Neural cell (in vitro differentiated cells): ENCODE measurements at regions not wholly inside any gene's neighbourhood (a gene's known extent, or its start where the extent isn't known, plus 50 kb on each side); places are given as distances from the start of the nearest gene placed in this dataset.

Experiments used
- H2AFZ ChIP-seq: fragments of 200-600, 300-800 bp; sonication (generic), shearing (Covaris generic); 2 replicates; pipeline ENCODE4 v1.6.0; 2014; ENCODE audit warnings: low read depth, mild to moderate bottlenecking, antibody characterized with exemption, low read length, moderate library complexity
- H3F3A ChIP-seq: fragments of 200-600 bp; shearing (Covaris generic); 2 replicates; pipeline ENCODE4 v1.6.1; 2016; ENCODE audit warnings: mild to moderate bottlenecking, moderate library complexity, mixed read lengths, antibody characterized with exemption, low read length; ENCODE audit not compliant: insufficient read depth, poor library complexity, severe bottlenecking
- H3K27ac ChIP-seq: fragments of 200-600, 300-800 bp; sonication (generic), shearing (Covaris generic); 2 replicates; pipeline ENCODE4 v1.5.1; 2014; ENCODE audit warnings: mild to moderate bottlenecking, low read length, moderate library complexity
- H3K27me3 ChIP-seq: fragments of 300-800, 200-600 bp; sonication (generic), shearing (Covaris generic); 2 replicates; pipeline ENCODE4 v1.6.0; 2014; ENCODE audit warnings: mild to moderate bottlenecking, low read depth, low read length, moderate library complexity; ENCODE audit not compliant: insufficient read depth
- H3K36me3 ChIP-seq: fragments of 300-800, 200-600 bp; sonication (generic), shearing (Covaris generic); 2 replicates; pipeline ENCODE4 v1.5.1; 2014; ENCODE audit warnings: mild to moderate bottlenecking, antibody characterized with exemption, low read length, moderate library complexity; ENCODE audit not compliant: insufficient read depth
- H3K4me2 ChIP-seq: fragments of 300-800, 200-600 bp; sonication (generic), shearing (Covaris generic); 2 replicates; pipeline ENCODE4 v1.6.0; 2014; ENCODE audit warnings: mild to moderate bottlenecking, low read length
- H3K4me3 ChIP-seq: fragments of 300-800, 200-600 bp; sonication (generic), shearing (Covaris generic); 2 replicates; pipeline ENCODE4 v1.5.1; 2014; ENCODE audit warnings: mild to moderate bottlenecking, low read length, moderate library complexity
- H3K79me2 ChIP-seq: fragments of 200-600 bp; shearing (Covaris generic); replicated peaks from 2 replicates; pipeline ENCODE4 v1.6.0; 2014; ENCODE audit warnings: mild to moderate bottlenecking, low read length, moderate library complexity; ENCODE audit not compliant: insufficient read depth
- H3K9ac ChIP-seq: fragments of 300-800, 200-600 bp; sonication (generic), shearing (Covaris generic); 2 replicates; pipeline ENCODE4 v1.6.1; 2016; ENCODE audit warnings: mild to moderate bottlenecking, low read length, mixed read lengths
- H3K9me2 ChIP-seq: fragments of 200-600 bp; shearing (Covaris generic); 2 replicates; pipeline ENCODE4 v1.6.1; 2016; ENCODE audit warnings: mild to moderate bottlenecking, low read length, mixed read lengths; ENCODE audit not compliant: insufficient read depth
- H3K9me3 ChIP-seq: fragments of 200-600, 300-800 bp; sonication (generic), shearing (Covaris generic); 2 replicates; pipeline ENCODE4 v1.6.1; 2016; ENCODE audit warnings: mild to moderate bottlenecking, mixed run types, low read length, moderate library complexity, mixed read lengths
- H4K20me1 ChIP-seq: fragments of 200-600 bp; shearing (Covaris generic); 2 replicates; pipeline ENCODE4 v1.6.1; 2016; ENCODE audit warnings: mild to moderate bottlenecking, mixed run types; ENCODE audit not compliant: insufficient read depth
- EP300 ChIP-seq: fragments of 450-650 bp; conservative IDR thresholded peaks from 2 replicates; pipeline ENCODE4 v1.6.1; 2014; ENCODE audit warnings: antibody characterized with exemption, mild to moderate bottlenecking, moderate library complexity; ENCODE audit not compliant: poor library complexity, severe bottlenecking
- EZH2 ChIP-seq: fragments of 200-600, 300-800 bp; shearing (Covaris generic), sonication (generic); IDR thresholded peaks from 2 replicates; pipeline ENCODE4 v1.6.1; 2014; ENCODE audit warnings: antibody characterized with exemption, low read length, borderline replicate concordance, mild to moderate bottlenecking; ENCODE audit not compliant: insufficient read depth, poor library complexity, severe bottlenecking
- MXI1 ChIP-seq: fragments of 450-650 bp; conservative IDR thresholded peaks from 2 replicates; pipeline ENCODE4 v1.6.1; 2014; ENCODE audit warnings: antibody characterized with exemption, mild to moderate bottlenecking; ENCODE audit not compliant: poor library complexity, severe bottlenecking
- POLR2AphosphoS5 ChIP-seq: IDR thresholded peaks from 2 replicates; pipeline ENCODE4 v1.6.1; 2012
- RAD21 ChIP-seq: fragments of 450-650 bp; conservative IDR thresholded peaks from 2 replicates; pipeline ENCODE4 v1.6.1; 2014; ENCODE audit warnings: antibody characterized with exemption, mild to moderate bottlenecking, moderate library complexity
- SMC3 ChIP-seq: fragments of 450-650 bp; conservative IDR thresholded peaks from 2 replicates; pipeline ENCODE4 v1.6.1; 2014; ENCODE audit warnings: antibody characterized with exemption, mild to moderate bottlenecking, moderate library complexity; ENCODE audit not compliant: poor library complexity
- TAF1 ChIP-seq: IDR thresholded peaks from 2 replicates; pipeline ENCODE4 v1.6.1; 2012; ENCODE audit warnings: low read depth
- TF ChIP-seq, protein P1 (sequence below): fragments of 450-650 bp; IDR thresholded peaks from 2 replicates; pipeline ENCODE4 v1.5.1; 2014; ENCODE audit warnings: antibody characterized with exemption, mild to moderate bottlenecking, moderate library complexity; ENCODE audit not compliant: poor library complexity, severe bottlenecking
- TF ChIP-seq, protein P2 (sequence below): IDR thresholded peaks from 2 replicates; pipeline ENCODE4 v1.6.1; 2012; ENCODE audit warnings: borderline replicate concordance

DNA sequence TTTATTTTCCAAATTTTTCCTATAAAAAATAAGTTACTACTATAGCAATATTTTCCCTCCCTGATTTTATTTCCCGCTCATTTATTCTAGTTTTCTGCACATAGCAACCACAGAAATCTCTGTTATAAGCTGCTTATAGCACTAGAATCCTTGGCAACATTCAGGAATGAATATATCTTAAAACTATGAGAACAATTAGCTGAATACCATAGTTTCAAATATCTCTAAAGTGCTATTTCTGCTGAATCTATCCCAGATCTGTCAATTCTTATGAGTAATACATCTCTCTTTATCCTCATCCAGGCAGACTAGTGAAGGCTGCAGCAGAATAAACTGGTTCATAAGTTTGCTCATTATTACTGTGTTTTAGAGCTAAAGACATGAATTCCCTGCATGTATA is 622.9 kb upstream of the DIPK2B start:
- Histone ChIP-seq H3K4me3 (no peak overlapping the region), H3K27me3 (no peaks in the 10 kb centered on the region), H3K79me2 (no peaks in the 10 kb centered on the region), H4K20me1 (no peaks in the 10 kb centered on the region), H3K36me3 (no peaks in the 10 kb centered on the region), H3K27ac (no peak overlapping the region), H3K4me2 (no peak overlapping the region), H3K9me2 (no peaks in the 10 kb centered on the region), H3K9me3 (no peaks in the 10 kb centered on the region), H2AFZ (no peak overlapping the region), H3F3A (no peaks in the 10 kb centered on the region), H3K9ac (no peak overlapping the region)
- no peak for TF ChIP-seq TAF1
- no peak for TF ChIP-seq RAD21
- TF ChIP-seq MXI1: no peak
- TF ChIP-seq EP300: no peak
- TF ChIP-seq, protein P1, sequence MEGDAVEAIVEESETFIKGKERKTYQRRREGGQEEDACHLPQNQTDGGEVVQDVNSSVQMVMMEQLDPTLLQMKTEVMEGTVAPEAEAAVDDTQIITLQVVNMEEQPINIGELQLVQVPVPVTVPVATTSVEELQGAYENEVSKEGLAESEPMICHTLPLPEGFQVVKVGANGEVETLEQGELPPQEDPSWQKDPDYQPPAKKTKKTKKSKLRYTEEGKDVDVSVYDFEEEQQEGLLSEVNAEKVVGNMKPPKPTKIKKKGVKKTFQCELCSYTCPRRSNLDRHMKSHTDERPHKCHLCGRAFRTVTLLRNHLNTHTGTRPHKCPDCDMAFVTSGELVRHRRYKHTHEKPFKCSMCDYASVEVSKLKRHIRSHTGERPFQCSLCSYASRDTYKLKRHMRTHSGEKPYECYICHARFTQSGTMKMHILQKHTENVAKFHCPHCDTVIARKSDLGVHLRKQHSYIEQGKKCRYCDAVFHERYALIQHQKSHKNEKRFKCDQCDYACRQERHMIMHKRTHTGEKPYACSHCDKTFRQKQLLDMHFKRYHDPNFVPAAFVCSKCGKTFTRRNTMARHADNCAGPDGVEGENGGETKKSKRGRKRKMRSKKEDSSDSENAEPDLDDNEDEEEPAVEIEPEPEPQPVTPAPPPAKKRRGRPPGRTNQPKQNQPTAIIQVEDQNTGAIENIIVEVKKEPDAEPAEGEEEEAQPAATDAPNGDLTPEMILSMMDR: no peak

DNA sequence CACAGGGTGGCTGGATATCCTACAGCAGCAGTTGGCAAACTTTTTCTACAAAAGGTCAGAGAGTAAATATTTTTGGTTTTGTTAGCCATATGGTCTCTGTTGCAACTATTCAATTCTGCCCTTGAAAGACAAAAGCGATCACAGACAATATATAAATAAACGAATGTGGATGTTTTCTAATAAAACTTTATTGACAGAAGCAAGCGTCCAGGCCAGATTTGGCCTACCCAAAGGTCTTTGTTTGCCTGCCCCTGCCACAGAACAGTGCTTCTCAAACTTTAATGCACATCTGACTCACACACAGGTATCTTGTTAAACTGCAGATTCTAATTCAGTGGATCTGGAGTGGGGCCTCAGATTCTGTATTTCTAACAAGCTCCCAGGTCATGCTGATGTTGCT is 621.4 kb upstream of the DIPK2B start:
- TF ChIP-seq POLR2AphosphoS5 (no peak), RAD21 (no peak), EZH2 (no peak), EP300 (no peak), MXI1 (no peak), TAF1 (no peak), SMC3 (no peak)
- TF ChIP-seq, protein P2, sequence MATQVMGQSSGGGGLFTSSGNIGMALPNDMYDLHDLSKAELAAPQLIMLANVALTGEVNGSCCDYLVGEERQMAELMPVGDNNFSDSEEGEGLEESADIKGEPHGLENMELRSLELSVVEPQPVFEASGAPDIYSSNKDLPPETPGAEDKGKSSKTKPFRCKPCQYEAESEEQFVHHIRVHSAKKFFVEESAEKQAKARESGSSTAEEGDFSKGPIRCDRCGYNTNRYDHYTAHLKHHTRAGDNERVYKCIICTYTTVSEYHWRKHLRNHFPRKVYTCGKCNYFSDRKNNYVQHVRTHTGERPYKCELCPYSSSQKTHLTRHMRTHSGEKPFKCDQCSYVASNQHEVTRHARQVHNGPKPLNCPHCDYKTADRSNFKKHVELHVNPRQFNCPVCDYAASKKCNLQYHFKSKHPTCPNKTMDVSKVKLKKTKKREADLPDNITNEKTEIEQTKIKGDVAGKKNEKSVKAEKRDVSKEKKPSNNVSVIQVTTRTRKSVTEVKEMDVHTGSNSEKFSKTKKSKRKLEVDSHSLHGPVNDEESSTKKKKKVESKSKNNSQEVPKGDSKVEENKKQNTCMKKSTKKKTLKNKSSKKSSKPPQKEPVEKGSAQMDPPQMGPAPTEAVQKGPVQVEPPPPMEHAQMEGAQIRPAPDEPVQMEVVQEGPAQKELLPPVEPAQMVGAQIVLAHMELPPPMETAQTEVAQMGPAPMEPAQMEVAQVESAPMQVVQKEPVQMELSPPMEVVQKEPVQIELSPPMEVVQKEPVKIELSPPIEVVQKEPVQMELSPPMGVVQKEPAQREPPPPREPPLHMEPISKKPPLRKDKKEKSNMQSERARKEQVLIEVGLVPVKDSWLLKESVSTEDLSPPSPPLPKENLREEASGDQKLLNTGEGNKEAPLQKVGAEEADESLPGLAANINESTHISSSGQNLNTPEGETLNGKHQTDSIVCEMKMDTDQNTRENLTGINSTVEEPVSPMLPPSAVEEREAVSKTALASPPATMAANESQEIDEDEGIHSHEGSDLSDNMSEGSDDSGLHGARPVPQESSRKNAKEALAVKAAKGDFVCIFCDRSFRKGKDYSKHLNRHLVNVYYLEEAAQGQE: no peak
- TF ChIP-seq, protein P1: no peak
- no peaks in the 10 kb centered on the region for H3K9me3 ChIP-seq
- no peak overlapping the region for H3K27ac ChIP-seq
- H3K79me2 ChIP-seq: no peaks in the 10 kb centered on the region
- H3K9ac ChIP-seq: no peak overlapping the region
- no peaks in the 10 kb centered on the region for H4K20me1 ChIP-seq
- no peak overlapping the region for H3K4me2 ChIP-seq
- H3K4me3 ChIP-seq: no peak overlapping the region
- no peaks in the 10 kb centered on the region for H3K27me3 ChIP-seq
- H2AFZ ChIP-seq: no peak overlapping the region
- no peaks in the 10 kb centered on the region for H3K36me3 ChIP-seq
- no peaks in the 10 kb centered on the region for H3K9me2 ChIP-seq
- no peaks in the 10 kb centered on the region for H3F3A ChIP-seq
